Skeletal muscle cell (primary cell): ENCODE measurements at regions not wholly inside any gene's neighbourhood (a gene's known extent, or its start where the extent isn't known, plus 50 kb on each side); places are given as distances from the start of the nearest gene placed in this dataset.

ENCODE experiments used
- DNase-seq: peaks from one replicate; pipeline ENCODE4 v3.0.0-alpha.2; 2010; ENCODE audit warnings: low read depth
- H3K4me3 ChIP-seq: 2 replicates; pipeline ENCODE4 v1.5.1; 2011; ENCODE audit warnings: low read depth, mild to moderate bottlenecking, control low read depth, low read length, moderate library complexity

DNA sequence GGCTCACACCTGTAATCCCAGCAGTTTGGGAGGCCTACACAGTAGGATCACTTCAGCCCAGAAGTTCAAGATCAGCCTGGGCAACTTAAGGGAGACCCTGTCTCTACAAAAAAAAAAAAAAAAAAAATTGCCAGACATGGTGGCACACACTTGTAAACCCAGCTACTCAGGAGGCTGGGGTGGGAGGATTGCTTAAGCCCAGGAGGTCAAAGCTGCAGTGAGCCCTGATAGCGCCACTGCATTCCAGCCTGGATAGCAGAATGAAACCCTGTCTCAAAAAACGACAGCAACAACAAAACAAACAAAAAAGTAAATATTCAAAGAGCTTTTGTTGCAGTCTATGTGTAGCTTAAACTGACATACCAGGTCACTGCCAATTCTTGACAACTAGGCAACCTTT, 63.1 kb upstream of the TANK start:
- no peak overlapping the region for H3K4me3 ChIP-seq
- no peak for DNase-seq

DNA sequence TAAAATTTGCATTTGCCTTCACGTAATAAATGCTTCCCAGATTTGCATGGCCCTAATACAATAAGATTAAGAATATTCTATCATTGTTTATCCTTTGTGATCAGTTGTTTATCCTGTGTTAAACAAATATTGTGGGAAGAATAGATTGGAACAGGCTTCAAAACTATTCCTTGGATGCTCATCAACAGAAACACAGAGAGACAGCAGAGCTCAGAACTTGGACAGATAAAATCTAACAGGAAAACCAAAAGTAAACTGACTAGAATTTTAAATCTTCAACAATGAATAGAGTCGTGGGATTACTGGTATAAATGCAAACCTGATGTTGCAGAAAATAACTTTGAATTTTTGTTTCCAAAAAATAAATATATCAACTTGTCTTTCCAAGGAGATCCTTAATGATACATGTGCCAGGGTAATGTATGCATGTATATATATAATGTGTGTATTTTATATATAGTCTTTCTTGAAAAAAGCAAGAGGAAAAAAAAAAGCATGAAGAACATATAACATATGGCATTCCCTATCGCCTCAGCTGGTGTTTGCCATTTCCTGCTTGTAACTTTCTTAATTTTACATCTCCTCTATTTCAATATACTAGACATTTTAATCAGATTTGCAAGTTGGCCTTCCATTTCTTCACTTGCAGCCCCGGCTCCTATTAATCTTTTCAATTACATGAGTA, 59.9 kb upstream of the TANK start:
- no peak overlapping the region for H3K4me3 ChIP-seq
- no peak for DNase-seq

DNA sequence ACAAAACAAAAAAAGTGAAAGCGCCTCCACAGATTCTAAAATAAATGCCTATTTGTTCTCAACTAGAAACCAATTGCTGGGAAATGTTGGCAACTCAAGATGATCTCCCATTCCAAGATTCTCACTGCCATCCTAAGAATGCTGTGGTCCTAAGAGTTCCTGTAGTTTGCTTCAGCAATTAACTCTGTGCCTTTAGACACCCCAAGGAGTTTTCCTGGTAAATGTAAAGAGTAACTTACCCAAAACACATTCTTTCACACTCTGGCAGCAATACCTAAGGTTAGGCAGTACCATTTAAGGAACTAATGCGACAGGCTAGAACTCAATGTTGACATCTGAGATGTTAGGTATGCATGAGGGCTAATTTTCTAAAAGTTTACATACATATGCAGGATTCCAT, 58.8 kb upstream of the TANK start:
- no peak overlapping the region for H3K4me3 ChIP-seq

DNA sequence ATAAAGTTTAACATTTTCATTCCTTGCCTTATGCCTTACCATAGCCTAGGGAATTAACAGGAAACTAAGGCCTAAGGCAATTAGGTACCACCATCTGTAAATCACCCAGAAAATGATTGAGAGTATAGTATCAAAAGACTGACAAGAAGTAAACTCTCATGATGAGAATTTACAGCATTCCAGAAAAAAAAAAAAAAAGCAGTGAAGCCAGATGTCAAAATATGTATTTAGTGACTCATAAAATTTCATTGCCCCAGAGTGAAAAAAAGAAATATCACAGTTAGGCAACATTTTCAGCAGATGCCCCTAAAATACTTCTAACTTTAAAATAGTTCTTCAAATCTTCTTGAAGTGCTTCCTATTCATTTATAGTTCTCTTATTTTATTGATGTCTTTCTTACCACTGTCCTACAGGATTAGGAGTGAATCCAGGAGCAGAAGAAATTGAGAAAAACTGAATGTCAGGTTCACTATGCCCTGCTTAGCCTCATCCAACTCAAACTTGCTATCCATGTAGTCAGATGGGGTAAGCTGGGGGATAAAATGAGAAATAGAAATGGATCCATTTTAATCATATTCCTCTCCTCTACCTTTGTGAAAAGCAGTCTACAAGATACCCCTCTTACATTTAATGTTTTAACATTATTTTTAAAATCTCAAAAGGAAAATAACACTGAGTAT, 57.3 kb upstream of the TANK start:
- no peak overlapping the region for H3K4me3 ChIP-seq
- DNase-seq = no peak

More for the DNA sequence above, 58.8 kb upstream of the TANK start:
- DNase-seq = no peak

DNA sequence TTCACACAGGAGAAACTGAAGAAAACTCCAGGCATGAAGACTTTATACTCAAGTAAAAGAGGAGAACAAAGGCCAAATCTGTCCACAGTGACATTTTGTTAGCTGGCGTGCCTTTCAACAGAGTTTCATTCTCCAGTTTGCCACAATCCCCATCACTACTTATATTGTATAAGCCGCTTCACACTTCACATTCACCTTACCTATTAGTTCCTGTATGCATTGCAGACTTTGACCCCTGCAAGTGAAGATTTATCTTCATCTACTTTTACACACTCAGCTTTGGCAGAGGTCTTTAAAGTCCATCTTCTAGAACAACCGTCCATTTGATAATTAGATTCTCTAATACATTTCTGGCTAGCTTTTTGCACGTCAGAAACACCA, 56.8 kb upstream of the TANK start:
- H3K4me3 ChIP-seq = no peak overlapping the region
- DNase-seq = no peak

DNA sequence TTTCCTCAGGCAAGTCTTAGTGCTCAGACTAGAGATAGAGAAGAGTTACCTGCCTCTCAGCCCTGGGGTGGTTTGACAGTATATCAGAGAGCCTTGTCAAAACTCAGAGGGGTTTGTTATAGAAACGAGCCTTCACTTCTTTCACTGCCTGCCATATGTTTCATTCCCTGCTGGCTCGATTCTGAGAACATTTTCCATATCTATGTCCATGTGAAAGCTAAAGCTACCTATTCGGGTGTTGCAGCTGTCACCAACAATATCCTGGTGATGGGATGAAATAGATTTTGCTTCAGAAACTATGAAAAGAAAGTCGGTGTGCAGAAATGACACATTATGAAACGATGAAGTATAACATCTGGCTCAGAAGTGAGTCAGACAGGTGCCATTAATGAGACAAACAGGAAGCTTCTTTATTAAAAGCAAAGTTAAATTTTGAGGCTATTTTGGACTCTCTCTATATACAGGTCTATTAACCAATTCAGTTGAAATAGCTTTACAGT, 56.1 kb upstream of the TANK start:
- H3K4me3 ChIP-seq = no peak overlapping the region
- DNase-seq = no peak

DNA sequence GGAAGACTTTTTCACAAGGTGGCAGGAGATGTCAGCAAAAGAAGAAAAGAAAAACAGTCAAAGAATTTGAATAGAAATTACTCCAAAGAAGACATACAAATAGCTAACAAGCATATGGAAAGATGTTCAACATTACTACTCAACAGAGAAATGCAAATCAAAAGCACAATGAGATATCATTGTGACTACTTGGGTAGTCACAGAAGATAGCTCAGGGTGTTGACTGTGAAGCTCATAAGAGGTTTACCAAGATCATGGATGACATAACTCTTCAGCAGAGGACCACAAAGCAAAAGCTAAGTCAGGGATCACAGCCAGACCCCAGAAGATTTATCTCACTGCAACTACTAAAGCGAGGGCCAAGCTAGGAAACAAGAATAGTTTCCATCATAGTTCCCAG, 53.0 kb upstream of the TANK start:
- no peak overlapping the region for H3K4me3 ChIP-seq
- DNase-seq = no peak
